ENCODE measurements at regions not wholly inside any gene's neighbourhood (a gene's known extent, or its start where the extent isn't known, plus 50 kb on each side); places are given as distances from the start of the nearest gene placed in this dataset.

GRCh38 chr14:87688524-87688923 is 304.5 kb downstream of the GALC start:
- TF ChIP-seq CTCF (IDR thresholded peaks at IDR 0.05) (no peak), POLR2A (IDR thresholded peaks at IDR 0.05) (no peak)
